Heart right ventricle (tissue), 16 donors: ENCODE measurements at regions not wholly inside any gene's neighbourhood (a gene's known extent, or its start where the extent isn't known, plus 50 kb on each side); places are given as distances from the start of the nearest gene placed in this dataset.

Experiments
- ATAC-seq, 8 donors: fragments of 200-7000 bp; cut with Tn5 transposase; one replicate each; pipeline ENCODE4 v1.9.1; 2020; ENCODE audit warnings: mild to moderate bottlenecking in 8 of 8, moderate library complexity in 8 of 8, moderate number of reproducible peaks in 1 of 8
- DNase-seq, 2 donors: peaks; one replicate each; pipeline ENCODE4 v3.0.0-alpha.2; 2020
- H3K27ac ChIP-seq, 10 donors: fragments of 200-600 bp; sonication (generic) in 2 of 10; one replicate each; pipeline versions ENCODE4 v1.5.0 to v1.8.0; 2020 to 2022; ENCODE audit warnings: mild to moderate bottlenecking in 3 of 10
- H3K27me3 ChIP-seq, 7 donors: fragments of 200-600 bp; one replicate each; pipeline ENCODE4 v1.8.0; 2021 to 2022; ENCODE audit warnings: mild to moderate bottlenecking in 2 of 7
- H3K36me3 ChIP-seq, 9 donors: fragments of 200-600 bp; sonication (generic) in 1 of 9; one replicate each; pipeline versions ENCODE4 v1.5.0 to v1.8.0; 2020 to 2022; ENCODE audit warnings: mild to moderate bottlenecking in 2 of 9
- H3K4me1 ChIP-seq, 9 donors: fragments of 200-600 bp; sonication (generic) in 1 of 9; one replicate each; pipeline versions ENCODE4 v1.5.0 to v1.8.0; 2020 to 2022; ENCODE audit warnings: mild to moderate bottlenecking in 4 of 9
- H3K4me3 ChIP-seq, 10 donors: fragments of 200-600 bp; sonication (generic) in 2 of 10; one replicate each; pipeline versions ENCODE4 v1.5.0 to v1.8.0; 2020 to 2022; ENCODE audit warnings: mild to moderate bottlenecking in 7 of 10, moderate library complexity in 2 of 10
- H3K9me3 ChIP-seq, 11 donors: fragments of 200-600 bp in 10 of 11; sonication (generic) in 2 of 11; one replicate each; pipeline versions ENCODE4 v1.5.0 to v1.8.0; 2013 to 2022; ENCODE audit warnings: mild to moderate bottlenecking in 2 of 11, control low read depth in 1 of 11, moderate library complexity in 1 of 11
- WGBS, 2 donors: extraction: QIAGEN DNeasy Blood & Tissue Kit; methylation state at CpG; one replicate each; pipeline ENCODE4 v1.1.7; 2013; ENCODE audit warnings: inconsistent platforms in 1 of 2; 5-methylcytosine and 5-hydroxymethylcytosine counted together
- intact Hi-C, 10 donors: fragments of 100-400 bp; cut with DNase I; formaldehyde crosslinking; loops; one replicate each; pipeline versions ENCODE4 v1.11.1 to v1.14.2; 2022
- TF ChIP-seq, protein P1 (sequence below), 9 donors: fragments of 200-600 bp; sonication (generic) in 2 of 9; IDR thresholded peaks; one replicate each; pipeline versions ENCODE4 v1.5.0 to v1.8.0; 2021 to 2022; ENCODE audit warnings: antibody characterized with exemption in 9 of 9, mild to moderate bottlenecking in 5 of 9, moderate library complexity in 1 of 9
- donor health status: Arrhythmogenic right ventricular cardiomyopathy.
- donor health status: ischemic (EF 13 %, LVEDD 7.1; RV severe dilation, severe dysfunction).
- donor health status: healthy with polysubstance abuse.
- donor health status: DM: no; HTN: yes; CAD: no.
- donor health status: DM: no; HTN: no; CAD: no.
- donor health status: ischemic (EF 25% LVEDD 6.9; RV normal size, moderate dysfunction).
- donor health status: ischemic (EF 25% LVEDD 5.7; RV mildly dilated, moderate dysfunction).
- donor health status: healthy.
- donor health status: DM: yes; HTN: yes; CAD: no.
- donor health status: Ischemic cardiomyopathy.
- donor health status: ischemic (EF 35%, LVEDD 5.7; RV mildly dilated, moderate dysfunction).
- donor health status: nonischemic (EF 11% LVEDD 7.7; RV severe dilation, severe dysfunction).
- donor health status: DM: yes; HTN: yes; CAD: no.
- donor health status: PGD.
- donor health status: ischemic (EF 29% LVEDD 5.4; RV normal size, mild dysfunction).
- donor health status: nonischemic (EF 23%, LVEDD 6.1; RV moderate dilation, normal function).

DNA sequence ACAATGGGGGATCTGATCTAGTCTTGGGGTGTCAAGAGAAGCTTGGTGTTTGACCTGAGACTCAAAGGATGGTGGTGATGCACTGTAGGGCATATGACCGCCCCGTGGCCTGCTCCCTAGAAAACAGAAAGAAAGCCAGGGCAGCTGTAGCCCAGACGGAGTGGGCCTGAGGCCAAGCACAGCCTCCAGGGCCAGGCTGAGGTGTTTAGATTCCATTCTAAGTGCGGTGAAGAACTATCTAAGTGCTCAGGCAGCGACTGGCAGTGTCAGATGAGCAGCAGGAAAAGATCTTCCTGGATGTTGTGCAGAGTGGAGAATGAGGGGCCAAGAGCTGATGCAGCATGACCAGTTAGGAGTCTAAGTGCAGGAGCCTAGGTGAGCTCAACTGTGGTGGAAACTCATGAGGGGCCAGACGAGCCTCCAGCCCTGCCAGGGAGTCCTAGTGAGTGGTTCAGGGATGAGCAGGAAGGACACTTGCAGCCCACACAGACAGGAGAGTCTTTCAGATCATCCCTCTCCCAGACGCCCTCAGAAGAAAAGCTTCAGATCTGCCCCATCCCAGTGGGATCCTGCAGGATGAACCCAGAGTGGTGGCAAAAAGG, 314.2 kb upstream of the CCL2 start:
- TF ChIP-seq, protein P1, sequence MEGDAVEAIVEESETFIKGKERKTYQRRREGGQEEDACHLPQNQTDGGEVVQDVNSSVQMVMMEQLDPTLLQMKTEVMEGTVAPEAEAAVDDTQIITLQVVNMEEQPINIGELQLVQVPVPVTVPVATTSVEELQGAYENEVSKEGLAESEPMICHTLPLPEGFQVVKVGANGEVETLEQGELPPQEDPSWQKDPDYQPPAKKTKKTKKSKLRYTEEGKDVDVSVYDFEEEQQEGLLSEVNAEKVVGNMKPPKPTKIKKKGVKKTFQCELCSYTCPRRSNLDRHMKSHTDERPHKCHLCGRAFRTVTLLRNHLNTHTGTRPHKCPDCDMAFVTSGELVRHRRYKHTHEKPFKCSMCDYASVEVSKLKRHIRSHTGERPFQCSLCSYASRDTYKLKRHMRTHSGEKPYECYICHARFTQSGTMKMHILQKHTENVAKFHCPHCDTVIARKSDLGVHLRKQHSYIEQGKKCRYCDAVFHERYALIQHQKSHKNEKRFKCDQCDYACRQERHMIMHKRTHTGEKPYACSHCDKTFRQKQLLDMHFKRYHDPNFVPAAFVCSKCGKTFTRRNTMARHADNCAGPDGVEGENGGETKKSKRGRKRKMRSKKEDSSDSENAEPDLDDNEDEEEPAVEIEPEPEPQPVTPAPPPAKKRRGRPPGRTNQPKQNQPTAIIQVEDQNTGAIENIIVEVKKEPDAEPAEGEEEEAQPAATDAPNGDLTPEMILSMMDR (IDR thresholded peaks at IDR 0.05): no peak
- DNase-seq (peak; percentile 5 to 47), ATAC-seq (peak in 6 of 8 donors; percentile 64 to 82 (median 74))
- no peaks in the 10 kb centered on the region for H3K9me3 ChIP-seq
- no peak overlapping the region for H3K27ac ChIP-seq
- H3K27me3 ChIP-seq: peaks cover 0 to 6% (median 0%) of the 10 kb centered on the region in 7 donors
- no peaks in the 10 kb centered on the region for H3K36me3 ChIP-seq
- no peak overlapping the region for H3K4me3 ChIP-seq
- WGBS, 2 donors: 42 to 50% methylated on average over 7 of the region's 7 CpGs
- intact Hi-C loops: no loop called here
- peaks cover 0 to 22% (median 0%) of the 10 kb centered on the region in 9 donors for H3K4me1 ChIP-seq

DNA sequence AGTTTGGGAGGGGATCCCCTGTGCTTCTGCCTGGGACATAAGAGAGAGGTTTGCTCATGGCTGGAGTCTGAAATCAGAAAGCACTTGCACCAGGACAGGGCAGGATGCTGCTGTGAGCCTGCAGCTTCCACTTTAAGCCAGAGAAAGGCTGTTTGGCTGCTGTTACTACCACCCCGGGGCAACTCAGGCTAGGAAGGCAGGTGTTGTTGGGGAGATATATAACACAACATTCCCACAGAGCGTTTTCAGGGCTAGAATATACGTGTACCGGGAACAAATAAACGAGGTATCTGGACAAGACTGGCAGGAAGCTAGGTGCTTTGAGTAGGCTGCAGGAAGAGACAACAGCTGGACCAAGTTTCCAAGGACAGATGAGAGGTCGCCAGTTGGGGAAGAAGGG, 313.3 kb upstream of the CCL2 start:
- Histone ChIP-seq H3K27me3 (peaks cover 0 to 6% (median 0%) of the 10 kb centered on the region in 7 donors), H3K4me3 (no peak overlapping the region), H3K36me3 (no peaks in the 10 kb centered on the region), H3K4me1 (peaks cover 0 to 22% (median 0%) of the 10 kb centered on the region in 9 donors), H3K9me3 (no peaks in the 10 kb centered on the region), H3K27ac (no peak overlapping the region)
- WGBS, 2 donors: 71 to 75% methylated on average over 6 of the region's 6 CpGs
- ATAC-seq (no peak), DNase-seq (no peak)
- TF ChIP-seq, protein P1 (IDR thresholded peaks at IDR 0.05): no peak
- intact Hi-C loops: no loop called here

DNA sequence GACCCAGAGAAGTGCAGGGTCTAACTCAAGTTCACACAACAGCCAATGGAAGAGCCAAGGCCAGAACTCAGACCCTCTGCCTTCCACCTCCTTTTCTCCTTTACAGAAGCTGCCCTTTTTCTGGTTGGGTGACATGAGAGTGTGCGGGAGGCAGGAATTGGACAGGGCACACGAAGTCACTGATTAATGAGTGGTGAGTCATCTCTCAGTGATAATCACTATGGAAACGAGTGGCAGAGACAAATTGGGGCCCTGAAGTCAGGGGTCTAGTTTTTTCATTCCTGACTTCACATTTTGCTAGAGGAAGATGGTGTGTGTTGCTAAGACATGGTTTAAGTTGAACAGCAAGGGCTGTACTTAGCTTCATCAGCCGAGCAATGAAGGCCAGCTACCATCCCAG, 312.7 kb upstream of the CCL2 start:
- 25 to 40% methylated on average over 4 of the region's 4 CpGs for WGBS, 2 donors
- Histone ChIP-seq H3K4me1 (peaks cover 0 to 22% (median 0%) of the 10 kb centered on the region in 9 donors), H3K27me3 (peaks cover 0 to 6% (median 0%) of the 10 kb centered on the region in 7 donors), H3K27ac (no peak overlapping the region), H3K36me3 (no peaks in the 10 kb centered on the region), H3K9me3 (no peaks in the 10 kb centered on the region), H3K4me3 (no peak overlapping the region)
- TF ChIP-seq, protein P1 (IDR thresholded peaks at IDR 0.05): no peak
- DNase-seq (no peak), ATAC-seq (peak in 1 of 8 donors; percentile 42)
- intact Hi-C loops: no loop called here

DNA sequence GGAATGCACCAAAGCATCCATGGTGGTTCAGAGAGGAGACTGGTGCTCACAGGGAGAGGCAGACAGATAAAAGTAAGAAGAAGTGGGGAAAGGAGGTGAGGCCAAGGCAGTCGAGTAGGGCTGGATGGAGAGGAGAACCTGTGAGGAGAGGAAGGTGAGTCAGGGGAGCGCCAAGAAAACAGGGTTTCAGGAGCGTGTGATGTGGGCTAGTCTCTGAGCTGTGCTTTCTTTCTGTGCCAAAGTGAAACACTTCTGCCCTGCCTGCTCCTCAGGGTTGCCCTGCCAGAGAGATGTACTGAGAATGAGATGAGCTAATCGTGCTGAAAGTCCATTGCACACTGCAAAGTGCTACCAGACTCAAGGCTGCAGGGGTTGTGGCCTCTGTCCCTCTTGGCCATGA, 310.7 kb upstream of the CCL2 start:
- Histone ChIP-seq H3K27me3 (no peaks in the 10 kb centered on the region), H3K27ac (no peak overlapping the region), H3K36me3 (no peaks in the 10 kb centered on the region), H3K4me1 (peaks cover 0 to 22% (median 0%) of the 10 kb centered on the region in 9 donors), H3K9me3 (no peaks in the 10 kb centered on the region), H3K4me3 (no peak overlapping the region)
- DNase-seq (no peak), ATAC-seq (no peak)
- TF ChIP-seq, protein P1 (IDR thresholded peaks at IDR 0.05): no peak
- 67 to 71% methylated on average over 4 of the region's 4 CpGs for WGBS, 2 donors
- intact Hi-C loops: no loop called here
